ENCODE measurements at regions not wholly inside any gene's neighbourhood (a gene's known extent, or its start where the extent isn't known, plus 50 kb on each side); places are given as distances from the start of the nearest gene placed in this dataset.

DNA sequence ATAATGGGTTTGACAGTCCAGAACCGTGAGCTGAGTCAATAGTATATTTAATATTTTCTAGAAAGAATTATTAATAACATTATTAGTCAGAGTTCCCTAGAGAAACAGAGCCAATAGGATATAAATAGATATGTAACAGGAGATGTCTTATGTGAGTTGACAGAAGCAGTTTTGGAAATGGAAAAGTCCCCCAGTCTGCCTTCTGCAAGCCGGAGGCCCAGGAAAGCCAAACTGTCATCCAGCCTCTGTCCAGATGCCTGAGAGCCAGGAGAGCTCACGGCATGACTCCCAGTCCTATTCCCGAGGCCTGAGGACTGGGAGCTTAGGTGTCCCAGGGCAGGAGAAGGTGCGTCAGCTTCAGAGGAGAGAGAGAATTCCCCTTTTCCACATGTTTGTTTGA, 286.4 kb upstream of the ADARB2 start:
- intact Hi-C loops (cut with micrococcal nuclease) (no loop called here), dilution Hi-C loops (cut with HindIII; ENCODE audit: low sequenced_read_pairs, unreplicated experiment) (no loop called here), in situ Hi-C loops (cut with MboI; ENCODE audit: low sequenced_read_pairs) (no loop called here)
- H3K4ac ChIP-seq (ENCODE audit: low read depth, low read length) = no peak overlapping the region
- H3K23ac ChIP-seq (ENCODE audit: low read depth, low read length) = no peak overlapping the region
- ATAC-seq (ENCODE audit: low read depth) = no peak
- TF ChIP-seq USF2 (IDR thresholded peaks at IDR 0.05; ENCODE audit: low read depth, low read length) (no peak), MXI1 (IDR thresholded peaks at IDR 0.05; ENCODE audit: borderline replicate concordance, low read depth, low read length) (no peak), FOS (IDR thresholded peaks at IDR 0.05; ENCODE audit: low read depth, low read length) (no peak), CEBPB (IDR thresholded peaks at IDR 0.05; ENCODE audit: low read depth, low read length) (no peak), ELK1 (IDR thresholded peaks at IDR 0.05; ENCODE audit: borderline replicate concordance, low read depth, low read length) (no peak), RFX5 (IDR thresholded peaks at IDR 0.05; ENCODE audit: low read depth, low read length) (no peak), MAZ (IDR thresholded peaks at IDR 0.05; ENCODE audit: borderline replicate concordance, low read depth, low read length) (no peak), RAD21 (IDR thresholded peaks at IDR 0.05; ENCODE audit: low read length) (no peak), POLR2A (IDR thresholded peaks at IDR 0.05; ENCODE audit: low read depth, low read length) (no peak), RCOR1 (IDR thresholded peaks at IDR 0.05; ENCODE audit: insufficient replicate concordance, low read length) (no peak), SMC3 (IDR thresholded peaks at IDR 0.05; ENCODE audit: low read depth, low read length) (no peak), NFE2L2 (IDR thresholded peaks at IDR 0.05; ENCODE audit: low read depth, low read length) (no peak), MAFK (IDR thresholded peaks at IDR 0.05; ENCODE audit: low read depth, low read length) (no peak), BHLHE40 (IDR thresholded peaks at IDR 0.05; ENCODE audit: low read depth, low read length) (no peak), CHD1 (IDR thresholded peaks at IDR 0.05; ENCODE audit: low read depth, low read length) (no peak)
- TF ChIP-seq, protein P1, sequence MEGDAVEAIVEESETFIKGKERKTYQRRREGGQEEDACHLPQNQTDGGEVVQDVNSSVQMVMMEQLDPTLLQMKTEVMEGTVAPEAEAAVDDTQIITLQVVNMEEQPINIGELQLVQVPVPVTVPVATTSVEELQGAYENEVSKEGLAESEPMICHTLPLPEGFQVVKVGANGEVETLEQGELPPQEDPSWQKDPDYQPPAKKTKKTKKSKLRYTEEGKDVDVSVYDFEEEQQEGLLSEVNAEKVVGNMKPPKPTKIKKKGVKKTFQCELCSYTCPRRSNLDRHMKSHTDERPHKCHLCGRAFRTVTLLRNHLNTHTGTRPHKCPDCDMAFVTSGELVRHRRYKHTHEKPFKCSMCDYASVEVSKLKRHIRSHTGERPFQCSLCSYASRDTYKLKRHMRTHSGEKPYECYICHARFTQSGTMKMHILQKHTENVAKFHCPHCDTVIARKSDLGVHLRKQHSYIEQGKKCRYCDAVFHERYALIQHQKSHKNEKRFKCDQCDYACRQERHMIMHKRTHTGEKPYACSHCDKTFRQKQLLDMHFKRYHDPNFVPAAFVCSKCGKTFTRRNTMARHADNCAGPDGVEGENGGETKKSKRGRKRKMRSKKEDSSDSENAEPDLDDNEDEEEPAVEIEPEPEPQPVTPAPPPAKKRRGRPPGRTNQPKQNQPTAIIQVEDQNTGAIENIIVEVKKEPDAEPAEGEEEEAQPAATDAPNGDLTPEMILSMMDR (conservative IDR thresholded peaks at IDR 0.05; ENCODE audit: low read depth, low read length) = no peak
- no peak overlapping the region for H3K4me3 ChIP-seq (ENCODE audit: insufficient read depth, low read depth, low read length)
- H3K36me3 ChIP-seq (ENCODE audit: control insufficient read depth, insufficient read depth, low read length) = no peaks in the 10 kb centered on the region
- no peak overlapping the region for H3K27ac ChIP-seq (ENCODE audit: insufficient read depth, low read length)
- H3K18ac ChIP-seq (ENCODE audit: low read depth, low read length) = no peak overlapping the region
- H3K79me1 ChIP-seq (ENCODE audit: low read depth in 1 of 2, low read length in 2 of 2) = no peaks in the 10 kb centered on the region
- no peak overlapping the region for H4K91ac ChIP-seq (ENCODE audit: insufficient read depth, low read depth, low read length)
- H3K27me3 ChIP-seq (ENCODE audit: control insufficient read depth, insufficient read depth, low read length) = no peaks in the 10 kb centered on the region
- no peak overlapping the region for H3K9ac ChIP-seq (ENCODE audit: low read depth, low read length)
- H3K9me3 ChIP-seq (ENCODE audit: control insufficient read depth, insufficient read depth, low read length) = peaks cover 31% of the 10 kb centered on the region
- H2BK120ac ChIP-seq (ENCODE audit: low read depth, low read length) = no peak overlapping the region
- WGBS, 2 experiments (ENCODE audit: extremely low coverage in 2 of 2, insufficient read length in 1 of 2) = no CpG with 5 or more reads among the region's 5 CpGs
- CTCF ChIA-PET = interaction anchor here (0.6 kb wide), 1 partner anchor 10 kb away, joined by 3 read pairs; no protein-coding TSS in a partner anchor
- no peaks in the 10 kb centered on the region for H4K20me1 ChIP-seq (ENCODE audit: insufficient read depth, low read length)
- no peak overlapping the region for H3K4me2 ChIP-seq (ENCODE audit: low read depth, low read length)
- H3K56ac ChIP-seq (ENCODE audit: extremely low read depth, insufficient read depth, low read length) = no peak overlapping the region
- H2BK5ac ChIP-seq (ENCODE audit: low read depth, low read length, poor library complexity, severe bottlenecking) = no peak overlapping the region
- no peak overlapping the region for H2BK20ac ChIP-seq (ENCODE audit: low read depth, low read length)
- DNase-seq = no peak
- no peak overlapping the region for H2AK5ac ChIP-seq (ENCODE audit: low read depth, low read length)
- BruUV-seq (replicated peaks) = no TSS peak
- H2BK15ac ChIP-seq (ENCODE audit: low read depth, low read length) = no peak overlapping the region
- no peak overlapping the region for H2AK9ac ChIP-seq (replicated peaks; ENCODE audit: low read depth, low read length, poor library complexity)
- POLR2A ChIA-PET (ENCODE audit: unreplicated experiment) = no interaction called here
- H4K8ac ChIP-seq (ENCODE audit: low read depth in 2 of 2, low read length in 2 of 2) = no peak overlapping the region
- H4K5ac ChIP-seq (ENCODE audit: low read depth, low read length) = no peak overlapping the region
- no peaks in the 10 kb centered on the region for H3K4me1 ChIP-seq (ENCODE audit: control insufficient read depth, insufficient read depth, low read length)
- no peaks in the 10 kb centered on the region for H3K9me1 ChIP-seq (ENCODE audit: insufficient read depth, low read length)
- no peak overlapping the region for H2AFZ ChIP-seq (replicated peaks; ENCODE audit: low read length, poor library complexity)
- no peak overlapping the region for H3K14ac ChIP-seq (replicated peaks; ENCODE audit: low read depth, low read length)
